Right atrium auricular region (tissue), 2 donors: ENCODE measurements at regions not wholly inside any gene's neighbourhood (a gene's known extent, or its start where the extent isn't known, plus 50 kb on each side); places are given as distances from the start of the nearest gene placed in this dataset.

ENCODE experiments used
- DNase-seq: peaks from one replicate; pipeline ENCODE4 v3.0.0-alpha.2; 2019; ENCODE audit warnings: low spot score
- H3K27ac ChIP-seq, 2 donors: fragments of 200-600 bp; sonication (generic); 1 replicate in 1 of 2; 2 replicates in 1 of 2; pipeline ENCODE4 v1.5.1; 2016 to 2019
- H3K27me3 ChIP-seq, 2 donors: fragments of 200-600 bp; sonication (generic); one replicate each; pipeline versions ENCODE4 v1.5.1 to v1.6.0; 2017 to 2019
- H3K36me3 ChIP-seq: fragments of 200-600 bp; sonication (generic); one replicate; pipeline ENCODE4 v1.5.1; 2016
- H3K4me1 ChIP-seq, 2 donors: fragments of 200-600 bp; sonication (generic); one replicate each; pipeline versions ENCODE4 v1.5.1 to v1.6.0; 2017 to 2019
- H3K4me3 ChIP-seq, 2 donors: fragments of 200-600 bp; sonication (generic); 1 replicate in 1 of 2; 2 replicates in 1 of 2; pipeline ENCODE4 v1.5.1; 2017 to 2019; ENCODE audit warnings: mild to moderate bottlenecking in 1 of 2, moderate library complexity in 1 of 2
- H3K9me3 ChIP-seq, 2 donors: fragments of 200-600 bp; sonication (generic); one replicate each; pipeline ENCODE4 v1.5.1; 2019
- CTCF ChIP-seq, 2 donors: fragments of 200-600 bp; sonication (generic); IDR thresholded peaks; one replicate each; pipeline ENCODE4 v1.5.1; 2019; ENCODE audit warnings: antibody characterized with exemption in 2 of 2

DNA sequence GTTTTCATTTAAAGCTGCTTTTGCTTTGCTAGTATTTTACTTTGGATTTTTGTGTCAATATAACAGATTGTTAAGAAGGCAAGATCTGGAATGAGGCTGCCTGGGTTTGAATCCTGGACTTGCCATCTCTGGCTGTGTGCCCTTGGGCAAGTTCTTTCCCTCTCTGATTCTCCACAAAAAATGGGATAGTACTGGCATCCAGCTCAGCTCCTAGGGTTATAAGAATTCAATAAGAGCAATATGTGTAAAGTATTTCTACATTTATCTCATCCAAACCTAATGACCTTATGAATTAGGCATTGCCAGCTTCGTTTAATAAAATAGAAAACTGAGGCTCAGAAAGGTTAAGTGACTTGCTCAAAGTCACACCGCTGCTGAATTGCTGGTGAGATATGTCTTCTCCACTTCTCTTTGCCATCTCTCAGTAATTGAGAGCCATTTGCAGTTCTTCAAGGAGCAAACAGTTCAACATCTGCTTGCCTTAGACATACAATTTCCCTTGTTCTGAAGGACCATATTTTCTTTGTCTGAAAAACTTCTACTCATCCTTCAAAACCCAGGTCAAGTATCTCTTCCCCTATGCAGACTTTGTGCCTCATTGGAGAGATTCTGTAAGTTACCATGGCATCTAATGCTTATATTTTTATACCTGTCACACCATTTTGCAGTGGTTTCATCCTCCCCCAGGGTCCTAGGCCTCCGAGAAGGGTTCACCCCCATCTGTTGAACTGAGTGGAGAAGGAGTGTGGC is 80.8 kb upstream of the TLE3 start:
- H3K9me3 ChIP-seq = no peaks in the 10 kb centered on the region
- H3K27ac ChIP-seq = no peak overlapping the region
- H3K4me1 ChIP-seq = no peaks in the 10 kb centered on the region
- no peak overlapping the region for H3K4me3 ChIP-seq
- H3K27me3 ChIP-seq = no peaks in the 10 kb centered on the region
- no peak for TF ChIP-seq CTCF (IDR thresholded peaks at IDR 0.05)
- H3K36me3 ChIP-seq = no peaks in the 10 kb centered on the region
- no peak for DNase-seq

DNA sequence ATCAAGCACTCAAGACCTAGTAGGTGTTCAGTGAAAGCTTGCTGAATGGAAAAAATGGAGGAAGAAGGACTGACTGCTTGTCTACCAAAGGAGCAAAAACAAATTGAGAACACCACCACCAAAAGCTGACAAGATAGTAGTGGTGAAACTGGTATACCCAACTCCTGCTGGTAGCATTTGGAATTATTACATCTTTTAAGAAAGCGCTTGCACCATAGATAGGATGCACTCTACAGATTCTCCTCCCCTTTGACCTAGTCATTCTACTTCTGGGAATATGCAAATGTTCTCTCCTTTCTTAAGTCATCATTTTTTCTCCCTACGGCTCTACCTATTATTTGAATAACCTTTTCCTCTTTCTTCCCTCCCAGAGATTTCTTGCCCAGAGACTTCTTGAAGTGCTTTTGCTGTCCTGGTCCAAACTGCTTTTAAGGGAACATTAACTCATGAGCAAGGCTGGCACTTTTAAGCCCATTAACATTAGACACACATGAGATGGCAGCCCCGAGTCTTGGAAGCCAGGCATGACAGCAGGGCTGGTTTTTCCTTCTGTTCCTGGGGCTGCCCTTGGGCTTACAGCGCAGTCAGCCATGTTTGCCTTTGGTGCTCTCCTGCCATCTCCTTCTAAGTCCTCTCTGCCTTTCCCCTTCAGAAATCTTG is 75.0 kb upstream of the TLE3 start:
- no peak for DNase-seq

GRCh38 chr15:70172124-70172523 is 74.4 kb upstream of the TLE3 start:
- no peak for DNase-seq
- no peaks in the 10 kb centered on the region for H3K4me1 ChIP-seq
- TF ChIP-seq CTCF (IDR thresholded peaks at IDR 0.05) = no peak
- H3K36me3 ChIP-seq = no peaks in the 10 kb centered on the region
- no peaks in the 10 kb centered on the region for H3K27me3 ChIP-seq
- no peak overlapping the region for H3K4me3 ChIP-seq
- H3K9me3 ChIP-seq = no peaks in the 10 kb centered on the region
- H3K27ac ChIP-seq = no peak overlapping the region

More for the DNA sequence above, 75.0 kb upstream of the TLE3 start:
- no peak for TF ChIP-seq CTCF (IDR thresholded peaks at IDR 0.05)
- no peak overlapping the region for H3K27ac ChIP-seq
- no peaks in the 10 kb centered on the region for H3K9me3 ChIP-seq
- H3K36me3 ChIP-seq = no peaks in the 10 kb centered on the region
- H3K4me3 ChIP-seq = no peak overlapping the region
- H3K27me3 ChIP-seq = no peaks in the 10 kb centered on the region
- H3K4me1 ChIP-seq = no peaks in the 10 kb centered on the region

GRCh38 chr15:70171256-70171886 is 73.7 kb upstream of the TLE3 start:
- Histone ChIP-seq H3K4me3 (no peak overlapping the region), H3K27ac (no peak overlapping the region), H3K4me1 (peaks cover 0 to 7% of the 10 kb centered on the region in 2 donors), H3K27me3 (no peaks in the 10 kb centered on the region), H3K9me3 (no peaks in the 10 kb centered on the region), H3K36me3 (no peaks in the 10 kb centered on the region)
- no peak for DNase-seq
- TF ChIP-seq CTCF (IDR thresholded peaks at IDR 0.05) = no peak

- Histone ChIP-seq H3K27me3 (no peaks in the 10 kb centered on the region), H3K27ac (no peak overlapping the region), H3K9me3 (no peaks in the 10 kb centered on the region), H3K4me1 (peaks cover 0 to 19% of the 10 kb centered on the region in 2 donors), H3K4me3 (no peak overlapping the region), H3K36me3 (no peaks in the 10 kb centered on the region)
- TF ChIP-seq CTCF (IDR thresholded peaks at IDR 0.05) = no peak
- no peak for DNase-seq
These were observed 72.5 kb upstream of the TLE3 start for GRCh38 chr15:70170096-70170699.
